ENCODE measurements at regions not wholly inside any gene's neighbourhood (a gene's known extent, or its start where the extent isn't known, plus 50 kb on each side); places are given as distances from the start of the nearest gene placed in this dataset.

- TF ChIP-seq CTCF (IDR thresholded peaks at IDR 0.05) (no peak), POLR2A (IDR thresholded peaks at IDR 0.05) (no peak)
Observed at GRCh38 chr21:16912075-16912474, 600.8 kb upstream of the CXADR start.
